Sciatic nerve (tissue), 2 donors: ENCODE measurements at regions not wholly inside any gene's neighbourhood (a gene's known extent, or its start where the extent isn't known, plus 50 kb on each side); places are given as distances from the start of the nearest gene placed in this dataset.
"Not testable (repeated sequence)": the region's sequence is repeated elsewhere in the genome, so short reads cannot be mapped to it uniquely, and the experiment has no call there.

Source experiments
- ATAC-seq: fragments of 200-7000 bp; cut with Tn5 transposase; one replicate; pipeline ENCODE4 v1.9.1; 2020; ENCODE audit warnings: mild to moderate bottlenecking, moderate library complexity
- DNase-seq: peaks from one replicate; pipeline ENCODE4 v3.0.0-alpha.2; 2020; ENCODE audit warnings: low spot score
- intact Hi-C: fragments of 100-400 bp; cut with DNase I; formaldehyde crosslinking; loops from one replicate; pipeline ENCODE4 v1.14.2; 2022
- donor health status: DM: no; HTN: no; CAD: no.
- donor health status: DM: no; HTN: no; CAD: no.

DNA sequence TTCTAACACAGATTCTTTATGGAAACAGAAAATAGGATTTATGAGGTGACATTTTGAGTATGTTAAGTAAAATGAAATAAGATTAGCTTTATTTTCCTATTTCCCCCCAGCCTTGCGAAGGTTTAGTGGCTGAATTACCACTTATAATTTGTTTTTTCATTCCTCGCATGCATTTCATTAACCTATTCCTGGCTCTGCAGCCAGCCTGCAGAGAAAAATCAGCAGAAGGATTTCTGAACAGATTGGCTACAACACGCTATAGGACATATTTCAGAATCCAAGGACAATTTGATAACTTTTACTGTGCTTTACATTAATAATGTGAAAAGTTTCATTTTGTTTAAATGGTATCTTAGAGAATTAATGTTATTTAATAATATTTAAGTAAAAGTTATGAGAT, 162.4 kb upstream of the MMS22L start:
- DNase-seq (no peak), ATAC-seq (no peak)
- intact Hi-C loops: no loop called here

GRCh38 chr6:97449444-97449966, 166.5 kb upstream of the MMS22L start:
- intact Hi-C loops: no loop called here
- ATAC-seq: no peak
- no peak for DNase-seq

- no peak for ATAC-seq
- no peak for DNase-seq
- intact Hi-C loops: no loop called here
Observed at GRCh38 chr6:97450087-97450486, 167.1 kb upstream of the MMS22L start.

GRCh38 chr6:97456070-97456469, 173.1 kb upstream of the MMS22L start:
- intact Hi-C loops: no loop called here
- no peak for ATAC-seq
- DNase-seq: no peak

GRCh38 chr6:97459535-97459934, 176.5 kb upstream of the MMS22L start:
- intact Hi-C loops: no loop called here
- ATAC-seq (no peak), DNase-seq (no peak)

DNA sequence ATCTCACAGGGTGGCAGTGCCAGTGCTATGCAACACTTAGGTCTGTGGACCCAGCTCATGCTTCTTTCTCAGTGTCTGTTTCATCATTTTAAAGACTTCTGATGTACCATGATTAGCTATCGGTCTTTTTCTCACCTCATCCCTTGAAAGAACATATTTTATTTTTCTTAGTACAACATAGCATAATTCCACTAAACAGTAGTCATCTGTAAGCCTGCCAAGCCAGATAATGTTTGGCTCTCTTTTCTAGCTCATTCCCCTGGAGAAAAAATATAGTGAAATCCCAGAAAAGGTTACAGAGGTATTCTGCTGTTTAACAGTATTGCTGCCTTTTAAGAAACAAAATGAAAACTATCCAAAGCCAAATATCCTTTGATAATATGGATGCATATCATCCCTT, 177.0 kb upstream of the MMS22L start:
- intact Hi-C loops: no loop called here
- DNase-seq: no peak
- no peak for ATAC-seq

DNA sequence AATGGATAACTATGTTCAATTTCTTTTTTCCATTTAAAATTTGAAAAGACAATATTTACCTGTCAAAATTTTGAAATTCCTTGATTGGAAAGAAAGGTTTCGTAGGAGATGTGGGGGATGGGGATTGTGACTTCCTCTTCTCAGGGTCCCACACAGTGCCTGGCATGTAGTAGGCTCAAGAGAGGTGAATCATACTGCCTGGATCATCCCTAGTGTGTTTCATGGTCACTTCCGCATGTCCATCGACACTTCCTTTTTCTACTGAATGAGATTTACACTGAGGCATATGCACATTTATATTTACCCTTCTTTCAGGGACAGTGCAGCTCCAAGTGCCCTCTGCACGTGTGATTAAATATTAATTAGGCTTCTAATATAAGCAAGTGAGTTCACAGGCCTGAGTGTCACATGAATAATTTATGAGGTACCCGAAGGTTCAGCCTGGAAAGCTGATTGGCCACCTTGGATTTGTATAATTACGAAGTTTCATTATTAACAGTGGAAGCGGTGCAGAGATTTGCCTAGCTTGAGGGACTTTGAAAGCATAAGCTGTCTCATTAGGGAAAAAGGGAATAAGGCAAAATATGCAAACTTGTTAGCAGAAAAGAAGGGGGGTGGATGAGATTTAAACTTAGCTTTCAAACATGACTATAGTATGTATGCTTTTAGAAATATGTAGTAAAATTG, 177.5 kb upstream of the MMS22L start:
- no peak for DNase-seq
- ATAC-seq: no peak
- intact Hi-C loops: no loop called here

- intact Hi-C loops: no loop called here
- ATAC-seq (no peak), DNase-seq (no peak)
Observed at GRCh38 chr6:97461218-97461617, 178.2 kb upstream of the MMS22L start.

- intact Hi-C loops: no loop called here
- DNase-seq (no peak), ATAC-seq (no peak)
Observed at GRCh38 chr6:97462031-97462430, 179.0 kb upstream of the MMS22L start.

- no peak for DNase-seq
- ATAC-seq: no peak
- intact Hi-C loops: no loop called here
Observed at GRCh38 chr6:97462938-97463598, 180.1 kb upstream of the MMS22L start.

DNA sequence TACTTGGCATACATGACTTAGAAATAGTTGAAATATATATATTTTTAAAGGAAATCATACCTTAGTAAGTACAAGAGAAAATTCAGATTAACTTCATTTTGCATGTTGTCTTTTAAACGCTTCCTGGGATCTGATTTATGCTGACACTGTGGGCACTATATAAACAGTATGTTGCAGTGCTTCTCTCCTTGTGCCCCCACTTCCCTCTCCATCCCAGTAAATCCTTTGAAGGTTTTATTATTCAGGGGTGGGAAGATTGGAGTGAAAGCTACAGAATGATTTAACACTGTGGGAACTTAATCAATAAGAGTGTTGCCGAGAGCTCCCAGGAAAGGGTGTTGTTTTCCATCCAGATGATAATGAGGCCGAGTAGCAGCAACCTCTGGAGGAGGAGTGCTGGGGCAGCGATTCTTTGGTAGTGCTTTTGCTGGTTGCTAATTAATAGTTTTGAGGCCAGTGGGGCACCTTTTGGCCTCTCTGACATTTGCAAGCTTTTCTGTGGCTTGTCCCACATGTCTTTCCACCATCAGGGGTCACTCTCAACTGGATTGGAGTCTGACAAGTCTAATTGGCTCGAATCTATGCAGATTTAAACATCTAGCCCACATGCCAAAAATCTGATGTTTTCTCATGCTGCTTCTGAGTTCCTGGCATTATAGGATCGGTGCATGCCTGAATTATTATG, 183.0 kb upstream of the MMS22L start:
- DNase-seq (no peak), ATAC-seq (no peak)
- intact Hi-C loops: no loop called here

DNA sequence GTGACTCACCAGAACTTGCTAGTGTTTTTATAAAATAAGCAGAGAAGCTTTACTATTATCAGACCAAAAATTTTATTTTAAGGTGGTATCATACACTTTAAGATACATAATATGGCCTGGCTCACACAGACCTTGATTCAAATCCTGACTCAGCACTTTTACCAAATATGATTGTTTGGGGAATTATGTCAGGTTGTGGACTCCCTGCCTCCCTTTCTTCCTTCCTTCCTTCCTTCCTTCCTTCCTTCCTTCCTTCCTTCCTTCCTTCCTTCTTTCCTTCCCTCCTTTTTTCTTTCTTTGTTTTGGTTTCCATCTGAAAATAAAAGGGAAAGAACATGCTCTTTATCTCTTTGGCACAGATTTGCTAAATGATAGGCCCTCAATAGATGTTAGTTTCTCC, 186.0 kb upstream of the MMS22L start:
- DNase-seq: no peak
- intact Hi-C loops: no loop called here
- ATAC-seq: no peak

- no peak for ATAC-seq
- no peak for DNase-seq
- intact Hi-C loops: no loop called here
Observed at GRCh38 chr6:97469451-97469850, 186.4 kb upstream of the MMS22L start.

DNA sequence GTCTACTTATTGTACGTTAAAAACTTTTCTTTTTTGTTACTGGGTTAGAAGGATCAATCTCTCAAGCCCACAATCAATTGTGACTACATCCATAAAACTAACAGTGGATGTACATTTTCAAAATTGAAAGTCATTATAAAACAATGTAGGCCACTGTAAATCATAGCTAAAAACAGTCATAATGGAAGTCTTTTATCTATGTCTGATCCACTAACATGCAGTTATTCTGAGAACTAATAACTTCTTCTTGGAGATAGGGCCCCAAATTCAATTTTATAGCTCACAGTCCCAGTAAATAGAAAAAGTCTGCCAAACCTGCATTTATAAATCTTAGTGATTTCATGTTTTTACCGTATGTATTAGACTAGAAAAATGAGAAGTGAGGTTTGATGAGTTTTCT, 187.3 kb upstream of the MMS22L start:
- DNase-seq: no peak
- intact Hi-C loops: no loop called here
- ATAC-seq: no peak

DNA sequence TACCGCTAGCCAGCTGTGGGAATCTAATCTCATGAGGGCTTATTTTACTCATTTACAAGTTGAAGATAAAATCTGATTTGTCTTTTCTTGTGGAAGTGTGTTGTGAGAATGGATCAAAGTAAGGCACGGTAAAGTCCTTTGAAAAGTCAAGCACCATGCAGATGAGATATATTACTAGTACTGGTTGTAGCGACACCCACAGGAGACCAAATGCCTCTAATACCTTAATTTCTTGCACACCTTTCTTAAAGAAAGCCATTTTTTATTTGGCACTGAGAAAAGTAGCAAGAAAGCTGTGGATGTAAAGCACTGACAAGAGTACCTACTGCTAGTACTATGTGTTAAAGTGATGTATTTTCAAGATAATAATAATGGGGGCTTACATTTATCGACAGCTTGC, 191.0 kb upstream of the MMS22L start:
- ATAC-seq: no peak
- no peak for DNase-seq
- intact Hi-C loops: no loop called here

- DNase-seq (peak; percentile 69), ATAC-seq (peak; percentile 82)
- intact Hi-C loops: no loop called here
Observed at GRCh38 chr6:97497713-97498331, 214.8 kb upstream of the MMS22L start.

GRCh38 chr6:97501853-97502252, 218.8 kb upstream of the MMS22L start:
- DNase-seq: no peak
- intact Hi-C loops: no loop called here
- no peak for ATAC-seq

DNA sequence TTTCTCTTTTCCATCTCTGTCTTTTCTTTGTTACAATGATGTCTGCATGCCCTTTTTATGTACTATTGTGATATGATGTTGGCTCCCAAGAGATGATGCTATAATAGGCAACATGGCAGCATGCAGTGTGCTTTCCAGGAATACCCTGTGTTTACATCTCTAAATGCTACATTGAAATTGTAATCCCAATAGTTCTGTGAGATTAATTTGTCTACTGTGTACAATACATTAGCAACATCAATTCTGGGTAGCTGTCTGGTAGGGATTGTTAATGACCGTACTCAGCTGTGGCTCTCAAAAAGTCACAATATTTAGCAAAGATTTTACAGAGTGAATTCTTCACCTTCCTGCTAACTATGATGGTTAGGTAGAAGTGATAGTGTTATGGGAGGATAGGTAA, 225.6 kb upstream of the MMS22L start:
- no peak for DNase-seq
- no peak for ATAC-seq
- intact Hi-C loops: no loop called here

GRCh38 chr6:97513260-97513659, 230.2 kb upstream of the MMS22L start:
- DNase-seq, ATAC-seq, intact Hi-C loops: not testable (repeated sequence)

DNA sequence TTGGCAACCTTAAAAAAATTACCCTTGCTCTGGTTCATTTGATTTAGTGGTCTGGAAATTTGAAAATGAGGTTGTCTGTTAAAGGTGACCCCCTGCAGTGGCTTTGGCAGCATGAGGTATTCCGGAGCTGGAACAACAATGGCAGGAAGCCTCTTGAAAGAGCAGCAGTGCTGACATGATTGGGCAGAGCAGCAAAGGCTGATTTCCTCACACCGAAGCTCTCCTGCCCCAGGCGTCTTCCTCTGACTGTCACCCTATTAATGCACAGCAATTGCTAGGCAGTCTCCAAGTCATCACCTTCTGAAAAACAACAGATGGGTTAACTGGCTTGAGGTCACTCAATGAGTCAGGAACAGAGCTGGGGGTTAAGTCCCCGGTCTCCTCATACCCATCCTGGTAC, 241.8 kb upstream of the MMS22L start:
- ATAC-seq (no peak), DNase-seq (no peak)
- intact Hi-C loops: no loop called here
